ENCODE measurements at regions not wholly inside any gene's neighbourhood (a gene's known extent, or its start where the extent isn't known, plus 50 kb on each side); places are given as distances from the start of the nearest gene placed in this dataset.

DNA sequence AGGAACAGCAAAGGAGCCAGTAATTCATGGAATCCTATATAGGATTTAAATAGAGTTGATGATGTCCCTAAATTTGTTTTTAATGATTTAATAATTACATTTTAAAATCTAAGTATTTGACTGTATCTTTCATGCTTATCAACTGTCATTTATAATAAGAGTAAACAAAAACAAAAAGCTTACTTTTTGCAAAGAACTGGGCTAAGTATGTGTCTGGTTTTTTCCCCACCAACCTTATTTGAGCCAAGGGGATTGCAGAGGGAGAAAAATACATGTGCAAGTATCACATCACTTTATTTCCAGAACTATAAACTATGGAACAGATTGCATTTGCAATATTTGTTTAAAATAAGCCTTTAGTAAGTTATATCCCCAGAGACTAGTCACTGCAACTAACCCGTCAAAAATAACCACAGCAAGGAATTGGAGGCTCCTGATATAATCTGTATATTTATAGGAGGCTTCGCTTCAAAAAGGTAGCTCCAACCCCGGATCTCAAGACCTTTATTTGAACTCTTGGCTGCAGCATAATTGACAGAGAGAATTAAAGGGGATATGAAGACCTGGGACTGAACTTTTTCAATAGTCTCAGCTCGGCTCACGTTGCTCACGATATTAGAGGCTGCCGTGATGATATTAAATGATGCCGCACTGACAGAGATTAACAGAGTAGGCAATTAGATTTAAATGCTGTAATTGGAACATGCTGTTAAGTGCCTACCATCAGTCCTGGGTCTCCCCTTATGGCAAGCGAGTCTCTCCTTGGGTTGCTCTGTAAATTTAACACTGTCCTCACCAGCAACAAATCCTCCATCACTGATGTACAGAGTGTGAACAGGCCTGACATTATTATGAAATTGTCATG, 329.1 kb upstream of the NFIA start:
- no peaks in the 10 kb centered on the region for H3K27me3 ChIP-seq (ENCODE audit: control insufficient read depth in 2 of 2, insufficient read depth in 2 of 2, low read length in 2 of 2)
- Mint-ChIP-seq H3K27me3 (ENCODE audit: low read depth in 3 of 3) (peaks cover 0 to 2% (median 0%) of the 10 kb centered on the region in 3 donors), H3K4me1 (no peaks in the 10 kb centered on the region), H3K27ac (no peak overlapping the region), H3K4me3 (no peak overlapping the region), H3K9me3 (peaks cover 0 to 2% (median 0%) of the 10 kb centered on the region in 7 donors), H3K36me3 (no peaks in the 10 kb centered on the region)
- no peaks in the 10 kb centered on the region for H3K4me1 ChIP-seq (ENCODE audit: control insufficient read depth in 1 of 2, insufficient read depth in 2 of 2, low read length in 2 of 2)
- DNase-seq: no peak
- H3K9me3 ChIP-seq (replicated peaks in 1 of 2; ENCODE audit: control insufficient read depth in 1 of 2, insufficient read depth in 1 of 2, low read length in 2 of 2): no peaks in the 10 kb centered on the region
- WGBS (ENCODE audit: insufficient coverage): 93% methylated on average over 6 of the region's 9 CpGs
- H3K4me2 ChIP-seq (replicated peaks; ENCODE audit: extremely low read depth, low read length, poor library complexity, severe bottlenecking): no peak overlapping the region
- H3K79me2 ChIP-seq (ENCODE audit: insufficient read depth, low read length): no peaks in the 10 kb centered on the region
- no peak overlapping the region for H3K9ac ChIP-seq (ENCODE audit: insufficient read depth, low read length, poor library complexity, severe bottlenecking)
- no peak for TF ChIP-seq CTCF (IDR thresholded peaks at IDR 0.05)
- H3K36me3 ChIP-seq (replicated peaks in 1 of 2; ENCODE audit: control insufficient read depth in 1 of 2, insufficient read depth in 2 of 2, low read length in 2 of 2): no peaks in the 10 kb centered on the region
- H3K4me3 ChIP-seq (replicated peaks in 1 of 3; ENCODE audit: low read depth in 2 of 3, low read length in 3 of 3): no peak overlapping the region
- no peaks in the 10 kb centered on the region for H4K20me1 ChIP-seq (ENCODE audit: insufficient read depth, low read length)
- no peak overlapping the region for H3K27ac ChIP-seq (ENCODE audit: low read depth in 1 of 2, low read length in 2 of 2)
- H2AFZ ChIP-seq (ENCODE audit: insufficient read depth, low read depth, low read length, poor library complexity, severe bottlenecking): no peak overlapping the region
- intact Hi-C loops (cut with micrococcal nuclease): no loop called here

GRCh38 chr1:60751306-60751705, 331.1 kb upstream of the NFIA start:
- Histone ChIP-seq H3K4me2 (replicated peaks; ENCODE audit: extremely low read depth, low read length, poor library complexity, severe bottlenecking) (no peak overlapping the region), H3K9ac (ENCODE audit: insufficient read depth, low read length, poor library complexity, severe bottlenecking) (no peak overlapping the region), H3K4me3 (replicated peaks in 1 of 3; ENCODE audit: low read depth in 2 of 3, low read length in 3 of 3) (no peak overlapping the region), H3K27ac (ENCODE audit: low read depth in 1 of 2, low read length in 2 of 2) (no peak overlapping the region), H3K4me1 (ENCODE audit: control insufficient read depth in 1 of 2, insufficient read depth in 2 of 2, low read length in 2 of 2) (no peaks in the 10 kb centered on the region), H3K9me3 (replicated peaks in 1 of 2; ENCODE audit: control insufficient read depth in 1 of 2, insufficient read depth in 1 of 2, low read length in 2 of 2) (no peaks in the 10 kb centered on the region), H4K20me1 (ENCODE audit: insufficient read depth, low read length) (no peaks in the 10 kb centered on the region), H3K79me2 (ENCODE audit: insufficient read depth, low read length) (no peaks in the 10 kb centered on the region), H3K36me3 (replicated peaks in 1 of 2; ENCODE audit: control insufficient read depth in 1 of 2, insufficient read depth in 2 of 2, low read length in 2 of 2) (no peaks in the 10 kb centered on the region), H2AFZ (ENCODE audit: insufficient read depth, low read depth, low read length, poor library complexity, severe bottlenecking) (no peak overlapping the region), H3K27me3 (ENCODE audit: control insufficient read depth in 2 of 2, insufficient read depth in 2 of 2, low read length in 2 of 2) (no peaks in the 10 kb centered on the region)
- H3K4me3 Mint-ChIP-seq: no peak overlapping the region
- H3K36me3 Mint-ChIP-seq: no peaks in the 10 kb centered on the region
- 100% methylated on average over 1 of the region's 1 CpG for WGBS (ENCODE audit: insufficient coverage)
- H3K9me3 Mint-ChIP-seq: peaks cover 0 to 2% (median 0%) of the 10 kb centered on the region in 7 donors
- H3K27ac Mint-ChIP-seq: no peak overlapping the region
- DNase-seq: no peak
- no peaks in the 10 kb centered on the region for H3K4me1 Mint-ChIP-seq
- TF ChIP-seq CTCF (IDR thresholded peaks at IDR 0.05): no peak
- intact Hi-C loops (cut with micrococcal nuclease): no loop called here
- H3K27me3 Mint-ChIP-seq (ENCODE audit: low read depth in 3 of 3): peaks cover 0 to 2% (median 1%) of the 10 kb centered on the region in 3 donors
